ENCODE measurements at regions not wholly inside any gene's neighbourhood (a gene's known extent, or its start where the extent isn't known, plus 50 kb on each side); places are given as distances from the start of the nearest gene placed in this dataset.
"Not testable (repeated sequence)": the region's sequence is repeated elsewhere in the genome, so short reads cannot be mapped to it uniquely, and the experiment has no call there.

GRCh38 chr18:43893001-43893637, 615.8 kb upstream of the SYT4 start:
- no peak for DNase-seq

GRCh38 chr18:43904209-43904837, 627.0 kb upstream of the SYT4 start:
- no peak for DNase-seq

- no peak for DNase-seq
Observed at GRCh38 chr18:43914018-43914417, 636.7 kb upstream of the SYT4 start.

- DNase-seq, result no peak
Observed at GRCh38 chr18:43916984-43917383, 639.7 kb upstream of the SYT4 start.

GRCh38 chr18:43917520-43917919, 640.2 kb upstream of the SYT4 start:
- DNase-seq, result no peak

- no peak for DNase-seq
Observed at GRCh38 chr18:43919551-43919950, 642.3 kb upstream of the SYT4 start.

- no peak for DNase-seq
Observed at GRCh38 chr18:43931439-43931838, 654.1 kb upstream of the SYT4 start.

- DNase-seq, result no peak
Observed at GRCh38 chr18:43932140-43932539, 654.9 kb upstream of the SYT4 start.

- DNase-seq, result no peak
Observed at GRCh38 chr18:43933177-43933576, 655.9 kb upstream of the SYT4 start.

GRCh38 chr18:43934322-43934721, 657.0 kb upstream of the SYT4 start:
- no peak for DNase-seq

- DNase-seq, result no peak
Observed at GRCh38 chr18:43934781-43935471, 657.6 kb upstream of the SYT4 start.

GRCh38 chr18:43936176-43936575, 658.9 kb upstream of the SYT4 start:
- no peak for DNase-seq

GRCh38 chr18:43949291-43949690, 672.0 kb upstream of the SYT4 start:
- no peak for DNase-seq

- DNase-seq, result no peak
Observed at GRCh38 chr18:43950062-43950461, 672.8 kb upstream of the SYT4 start.

GRCh38 chr18:43952398-43952797, 675.1 kb upstream of the SYT4 start:
- no peak for DNase-seq

- DNase-seq, result peak; percentile 54
Observed at GRCh38 chr18:43961722-43962121, 684.4 kb upstream of the SYT4 start.

- DNase-seq, result no peak
Observed at GRCh38 chr18:43964666-43965065, 687.4 kb upstream of the SYT4 start.

- DNase-seq, result no peak
Observed at GRCh38 chr18:43965691-43966090, 688.4 kb upstream of the SYT4 start.

- no peak for DNase-seq
Observed at GRCh38 chr18:43970656-43971055, 693.4 kb upstream of the SYT4 start.

GRCh38 chr18:43978174-43978573, 700.9 kb upstream of the SYT4 start:
- DNase-seq, result no peak

GRCh38 chr18:43982582-43982981, 698.1 kb upstream of the SETBP1 start:
- DNase-seq, result no peak

GRCh38 chr18:43987061-43987460, 693.6 kb upstream of the SETBP1 start:
- DNase-seq, result not testable (repeated sequence)

- no peak for DNase-seq
Observed at GRCh38 chr18:43992741-43993140, 687.9 kb upstream of the SETBP1 start.

- DNase-seq, result no peak
Observed at GRCh38 chr18:43994381-43994780, 686.3 kb upstream of the SETBP1 start.

Data from inflammatory macrophage treated with lipopolysaccharide for 4 hours (primary cell).